Neuronal stem cell (in vitro differentiated cells): ENCODE measurements at regions not wholly inside any gene's neighbourhood (a gene's known extent, or its start where the extent isn't known, plus 50 kb on each side); places are given as distances from the start of the nearest gene placed in this dataset.

Experiments
- DNase-seq: peaks from one replicate; pipeline ENCODE4 v3.0.0-alpha.2; 2013; ENCODE audit warnings: low spot score
- H2AFZ ChIP-seq: one replicate; pipeline ENCODE4 v1.6.1; 2013; ENCODE audit warnings: mild to moderate bottlenecking, low read length, inconsistent platforms
- H2AK5ac ChIP-seq: 2 replicates; pipeline ENCODE4 v1.6.1; 2013; ENCODE audit warnings: low read depth, mild to moderate bottlenecking, inconsistent platforms, low read length, moderate library complexity, mixed read lengths
- H2BK120ac ChIP-seq: 2 replicates; pipeline ENCODE4 v1.6.1; 2013; ENCODE audit warnings: low read depth, mild to moderate bottlenecking, inconsistent platforms, low read length, moderate library complexity, mixed read lengths
- H2BK12ac ChIP-seq: one replicate; pipeline ENCODE4 v1.6.1; 2013; ENCODE audit warnings: low read length, inconsistent platforms
- H2BK15ac ChIP-seq: 2 replicates; pipeline ENCODE4 v1.6.1; 2013; ENCODE audit warnings: mild to moderate bottlenecking, low read length, inconsistent platforms, mixed read lengths
- H2BK5ac ChIP-seq: one replicate; pipeline ENCODE4 v1.6.1; 2013; ENCODE audit warnings: inconsistent platforms, mild to moderate bottlenecking, low read length, moderate library complexity
- H3K14ac ChIP-seq: one replicate; pipeline ENCODE4 v1.6.1; 2013; ENCODE audit warnings: low read length, inconsistent platforms
- H3K18ac ChIP-seq: 2 replicates; pipeline ENCODE4 v1.6.1; 2013; ENCODE audit warnings: low read length, inconsistent platforms
- H3K23ac ChIP-seq: 2 replicates; pipeline ENCODE4 v1.6.1; 2013; ENCODE audit warnings: low read depth, mild to moderate bottlenecking, mixed read lengths, low read length, inconsistent platforms; ENCODE audit not compliant: poor library complexity
- H3K27ac ChIP-seq: replicated peaks from 3 replicates; pipeline ENCODE4 v1.5.1; 2013; ENCODE audit warnings: low read length, inconsistent platforms
- H3K27me3 ChIP-seq, 3 experiments: 2 replicates each; pipeline ENCODE4 v1.6.1; 2013; ENCODE audit warnings: low read length in 3 of 3, mild to moderate bottlenecking in 2 of 3, inconsistent platforms in 1 of 3, low read depth in 1 of 3, mixed read lengths in 1 of 3, moderate library complexity in 1 of 3; ENCODE audit not compliant: control insufficient read depth in 3 of 3, insufficient read depth in 3 of 3
- H3K36me3 ChIP-seq, 2 donors: replicated peaks in 1 of 2; 2 replicates each; pipeline ENCODE4 v1.6.1; 2013; ENCODE audit warnings: low read length in 2 of 2; ENCODE audit not compliant: control insufficient read depth in 2 of 2, insufficient read depth in 2 of 2
- H3K4ac ChIP-seq: 2 replicates; pipeline ENCODE4 v1.6.1; 2013; ENCODE audit warnings: inconsistent platforms, mild to moderate bottlenecking, low read length, moderate library complexity
- H3K4me1 ChIP-seq, 2 donors: 1 replicate in 1 of 2; 2 replicates in 1 of 2; pipeline ENCODE4 v1.6.1; 2013; ENCODE audit warnings: low read length in 2 of 2, low read depth in 1 of 2; ENCODE audit not compliant: control insufficient read depth in 2 of 2, insufficient read depth in 1 of 2
- H3K4me2 ChIP-seq: one replicate; pipeline ENCODE4 v1.6.1; 2013; ENCODE audit warnings: mild to moderate bottlenecking, low read length, inconsistent platforms; ENCODE audit not compliant: insufficient read depth, poor library complexity, severe bottlenecking
- H3K4me3 ChIP-seq, 2 donors: 2 replicates each; pipeline ENCODE4 v1.5.1; 2013; ENCODE audit warnings: low read length in 2 of 2, mild to moderate bottlenecking in 2 of 2, inconsistent platforms in 1 of 2, moderate library complexity in 1 of 2
- H3K79me1 ChIP-seq: one replicate; pipeline ENCODE4 v1.6.1; 2013; ENCODE audit warnings: low read depth, mild to moderate bottlenecking, inconsistent platforms, low read length, moderate library complexity
- H3K9ac ChIP-seq: one replicate; pipeline ENCODE4 v1.6.1; 2013; ENCODE audit warnings: mild to moderate bottlenecking, low read depth, low read length, inconsistent platforms; ENCODE audit not compliant: poor library complexity
- H3K9me3 ChIP-seq, 2 donors: replicated peaks in 1 of 2; 2 replicates each; pipeline versions ENCODE3 to v1.6.1; 2013; ENCODE audit warnings: low read length in 2 of 2, mild to moderate bottlenecking in 2 of 2, inconsistent platforms in 1 of 2, low read depth in 1 of 2, mixed read lengths in 1 of 2, moderate library complexity in 1 of 2; ENCODE audit not compliant: control insufficient read depth in 2 of 2, insufficient read depth in 1 of 2
- H4K8ac ChIP-seq: one replicate; pipeline ENCODE4 v1.6.1; 2013; ENCODE audit warnings: low read depth, mild to moderate bottlenecking, inconsistent platforms, low read length, moderate library complexity
- H4K91ac ChIP-seq: one replicate; pipeline ENCODE4 v1.6.1; 2013; ENCODE audit warnings: low read length, low read depth, mild to moderate bottlenecking, inconsistent platforms; ENCODE audit not compliant: poor library complexity
- WGBS, 2 donors: extraction: QIAGEN DNeasy Blood & Tissue Kit; methylation state at CpG; one replicate each; pipeline ENCODE4 v1.1.7; 2013; ENCODE audit warnings: missing lambda C conversion rate in 2 of 2, mixed read lengths in 1 of 2; ENCODE audit not compliant: insufficient read length in 2 of 2, insufficient replicate concordance in 1 of 2; ENCODE audit errors: extremely low coverage in 2 of 2; 5-methylcytosine and 5-hydroxymethylcytosine counted together

- Histone ChIP-seq H3K4ac (no peak overlapping the region), H2AK5ac (no peak overlapping the region), H3K14ac (peak overlapping the region; percentile 64), H3K4me3 (no peak overlapping the region), H2BK5ac (no peak overlapping the region), H3K27me3 (peaks cover 0 to 5% (median 0%) of the 10 kb centered on the region in 3 experiments), H3K4me2 (no peak overlapping the region), H3K4me1 (peaks cover 0 to 5% of the 10 kb centered on the region in 2 donors), H2BK15ac (no peak overlapping the region), H3K36me3 (no peaks in the 10 kb centered on the region), H3K9me3 (peaks cover 0 to 5% of the 10 kb centered on the region in 2 donors), H2AFZ (no peak overlapping the region), H3K23ac (no peak overlapping the region), H4K8ac (peak overlapping the region; percentile 89), H2BK120ac (no peak overlapping the region), H3K9ac (no peak overlapping the region), H3K27ac (no peak overlapping the region), H3K79me1 (no peaks in the 10 kb centered on the region), H4K91ac (no peak overlapping the region), H2BK12ac (no peak overlapping the region), H3K18ac (peak overlapping the region; percentile 61)
- WGBS, 2 donors, result no CpG with 5 or more reads among the region's 6 CpGs
- no peak for DNase-seq
Measured at GRCh38 chr20:56875052-56875659, 246.1 kb downstream of the TFAP2C start.

- Histone ChIP-seq H3K4me2 (no peak overlapping the region), H3K23ac (no peak overlapping the region), H2BK15ac (no peak overlapping the region), H3K36me3 (no peaks in the 10 kb centered on the region), H3K9me3 (peaks cover 0 to 5% of the 10 kb centered on the region in 2 donors), H3K4me1 (peaks cover 0 to 5% of the 10 kb centered on the region in 2 donors), H2AK5ac (no peak overlapping the region), H4K91ac (no peak overlapping the region), H2BK12ac (no peak overlapping the region), H3K18ac (no peak overlapping the region), H2AFZ (no peak overlapping the region), H3K9ac (no peak overlapping the region), H3K14ac (no peak overlapping the region), H3K4ac (no peak overlapping the region), H3K27ac (no peak overlapping the region), H3K79me1 (no peaks in the 10 kb centered on the region), H3K4me3 (no peak overlapping the region), H3K27me3 (peaks cover 0 to 5% (median 0%) of the 10 kb centered on the region in 3 experiments), H2BK120ac (no peak overlapping the region), H2BK5ac (no peak overlapping the region), H4K8ac (no peak overlapping the region)
- no CpG with 5 or more reads among the region's 7 CpGs for WGBS, 2 donors
- no peak for DNase-seq
Measured at GRCh38 chr20:56875803-56876202, 246.7 kb downstream of the TFAP2C start.

GRCh38 chr20:56885521-56885920 lies 256.4 kb downstream of the TFAP2C start:
- no peak overlapping the region for H3K27ac ChIP-seq
- peak overlapping the region in 1 of 2 donors; percentile 57 for H3K4me3 ChIP-seq
- H3K9ac ChIP-seq, result no peak overlapping the region
- H2BK12ac ChIP-seq, result no peak overlapping the region
- no peak overlapping the region for H2BK15ac ChIP-seq
- H3K4me1 ChIP-seq, result no peaks in the 10 kb centered on the region
- H3K27me3 ChIP-seq, result peaks cover 0 to 5% (median 3%) of the 10 kb centered on the region in 3 experiments
- H4K91ac ChIP-seq, result no peak overlapping the region
- H3K23ac ChIP-seq, result no peak overlapping the region
- no CpG with 5 or more reads among the region's 14 CpGs for WGBS, 2 donors
- H2BK5ac ChIP-seq, result no peak overlapping the region
- H2AFZ ChIP-seq, result no peak overlapping the region
- DNase-seq, result no peak
- H3K4ac ChIP-seq, result no peak overlapping the region
- no peaks in the 10 kb centered on the region for H3K9me3 ChIP-seq
- no peak overlapping the region for H3K14ac ChIP-seq
- H4K8ac ChIP-seq, result no peak overlapping the region
- H2BK120ac ChIP-seq, result no peak overlapping the region
- H3K79me1 ChIP-seq, result no peaks in the 10 kb centered on the region
- no peaks in the 10 kb centered on the region for H3K36me3 ChIP-seq
- H3K4me2 ChIP-seq, result no peak overlapping the region
- H2AK5ac ChIP-seq, result no peak overlapping the region
- no peak overlapping the region for H3K18ac ChIP-seq

GRCh38 chr20:56890011-56890410 lies 260.9 kb downstream of the TFAP2C start:
- Histone ChIP-seq H2BK12ac (no peak overlapping the region), H4K91ac (no peak overlapping the region), H3K9ac (no peak overlapping the region), H2BK15ac (no peak overlapping the region), H3K4me1 (peaks cover 0 to 3% of the 10 kb centered on the region in 2 donors), H3K9me3 (no peaks in the 10 kb centered on the region), H2AFZ (no peak overlapping the region), H3K18ac (no peak overlapping the region), H2BK120ac (no peak overlapping the region), H3K4ac (no peak overlapping the region), H3K36me3 (no peaks in the 10 kb centered on the region), H3K4me2 (no peak overlapping the region), H3K27ac (no peak overlapping the region), H2AK5ac (no peak overlapping the region), H4K8ac (no peak overlapping the region), H3K27me3 (peaks cover 0 to 10% (median 5%) of the 10 kb centered on the region in 3 experiments), H2BK5ac (no peak overlapping the region), H3K4me3 (no peak overlapping the region), H3K79me1 (no peaks in the 10 kb centered on the region), H3K14ac (no peak overlapping the region), H3K23ac (no peak overlapping the region)
- WGBS, 2 donors, result no CpG with 5 or more reads among the region's 11 CpGs
- DNase-seq, result no peak
